ENCODE measurements at regions not wholly inside any gene's neighbourhood (a gene's known extent, or its start where the extent isn't known, plus 50 kb on each side); places are given as distances from the start of the nearest gene placed in this dataset.
"Not testable (repeated sequence)": the region's sequence is repeated elsewhere in the genome, so short reads cannot be mapped to it uniquely, and the experiment has no call there.

DNA sequence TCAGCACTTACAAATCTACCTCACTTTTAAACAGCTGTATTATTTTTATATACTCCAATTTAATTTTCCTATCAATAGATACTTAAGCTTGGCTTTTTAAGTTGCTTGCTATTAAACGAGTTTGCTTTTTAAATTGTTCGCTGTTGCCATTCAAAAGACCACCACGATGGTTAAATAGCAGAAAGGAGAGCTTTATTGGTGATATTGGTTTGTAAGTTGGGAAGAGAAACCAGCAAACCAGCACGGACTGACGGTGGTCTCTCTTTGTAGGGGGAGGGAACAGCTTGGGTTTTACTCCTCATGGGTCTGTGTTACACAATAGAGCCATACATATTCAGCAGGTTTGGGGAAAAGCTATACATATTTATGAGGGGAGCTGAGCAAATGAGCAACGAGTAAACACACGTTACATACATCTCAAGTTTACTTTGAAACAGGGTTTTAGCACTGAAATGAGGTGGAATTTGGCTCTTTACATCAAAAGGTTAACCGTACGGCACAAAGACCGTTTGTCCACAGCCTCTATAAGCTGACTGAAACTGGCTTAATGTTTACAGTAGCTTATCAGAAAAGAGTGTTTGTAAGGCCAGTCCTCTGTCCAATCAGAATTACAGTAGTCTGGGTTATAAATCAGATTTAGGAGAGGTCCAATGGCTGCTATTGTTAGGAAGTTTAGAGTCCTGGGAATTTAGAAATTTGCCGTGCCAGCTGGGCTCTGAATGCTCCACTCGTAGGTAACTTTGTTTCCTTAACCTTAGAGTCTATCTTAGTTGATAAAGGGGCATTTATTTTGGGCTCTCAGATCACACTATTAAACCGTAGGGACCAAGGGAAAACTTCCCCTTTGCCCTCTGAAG is 69.7 kb upstream of the DHRS4 start:
- no peaks in the 10 kb centered on the region for H3K4me1 ChIP-seq (replicated peaks)
- DNase-seq (ENCODE audit: low read depth in 1 of 2, low spot score in 2 of 2) = no peak
- no peaks in the 10 kb centered on the region for H3K36me3 ChIP-seq
- peaks cover 17% of the 10 kb centered on the region; the same call in 1 of the 2 replicates for H3K27me3 ChIP-seq (replicated peaks)
- H3K27ac ChIP-seq = no peak overlapping the region
- no peaks in the 10 kb centered on the region for H3K9me3 ChIP-seq (replicated peaks)
- H3K4me3 ChIP-seq = no peak overlapping the region

- H3K27me3 ChIP-seq (replicated peaks) = peaks cover 12% of the 10 kb centered on the region; the same call in 1 of the 2 replicates
- H3K4me3 ChIP-seq = no peak overlapping the region
- no peaks in the 10 kb centered on the region for H3K9me3 ChIP-seq (replicated peaks)
Measured at GRCh38 chr14:23884541-23884904, 69.0 kb upstream of the DHRS4 start.

GRCh38 chr14:23887536-23887935 is 66.0 kb upstream of the DHRS4 start:
- Histone ChIP-seq H3K9me3 (replicated peaks) (no peaks in the 10 kb centered on the region), H3K27me3 (replicated peaks) (0 out of 2 replicates have a peak, but pooled peaks cover 7% of the 10 kb centered on the region), H3K27ac (no peak overlapping the region), H3K36me3 (no peaks in the 10 kb centered on the region), H3K4me1 (replicated peaks) (no peaks in the 10 kb centered on the region), H3K4me3 (no peak overlapping the region)
- no peak for DNase-seq (ENCODE audit: low read depth in 1 of 2, low spot score in 2 of 2)

More at GRCh38 chr14:23884541-23884904, 69.0 kb upstream of the DHRS4 start:
- H3K4me1 ChIP-seq (replicated peaks) = no peaks in the 10 kb centered on the region
- no peaks in the 10 kb centered on the region for H3K36me3 ChIP-seq
- H3K27ac ChIP-seq = no peak overlapping the region
- DNase-seq (ENCODE audit: low read depth in 1 of 2, low spot score in 2 of 2) = no peak

GRCh38 chr14:23891717-23892116 is 61.9 kb upstream of the DHRS4 start:
- not testable (repeated sequence) for H3K4me1 ChIP-seq (replicated peaks); H3K9me3 ChIP-seq (replicated peaks); H3K27ac ChIP-seq; H3K4me3 ChIP-seq; H3K36me3 ChIP-seq; DNase-seq (ENCODE audit: low read depth in 1 of 2, low spot score in 2 of 2); H3K27me3 ChIP-seq (replicated peaks)

- H3K4me1 ChIP-seq (replicated peaks); DNase-seq (ENCODE audit: low read depth in 1 of 2, low spot score in 2 of 2); H3K36me3 ChIP-seq; H3K27me3 ChIP-seq (replicated peaks); H3K27ac ChIP-seq; H3K9me3 ChIP-seq (replicated peaks); H3K4me3 ChIP-seq: not testable (repeated sequence)
Measured at GRCh38 chr14:23892289-23892688, 61.3 kb upstream of the DHRS4 start.

- no peak for DNase-seq (ENCODE audit: low read depth in 1 of 2, low spot score in 2 of 2)
- H3K36me3 ChIP-seq = no peaks in the 10 kb centered on the region
- no peaks in the 10 kb centered on the region for H3K9me3 ChIP-seq (replicated peaks)
- H3K27me3 ChIP-seq (replicated peaks) = peaks cover 6% of the 10 kb centered on the region
- no peak overlapping the region for H3K4me3 ChIP-seq
- H3K27ac ChIP-seq = no peak overlapping the region
- H3K4me1 ChIP-seq (replicated peaks) = no peaks in the 10 kb centered on the region
Measured at GRCh38 chr14:23894362-23895052, 59.1 kb upstream of the DHRS4 start.

- no peak for DNase-seq (ENCODE audit: low read depth in 1 of 2, low spot score in 2 of 2)
- Histone ChIP-seq H3K27me3 (replicated peaks) (peaks cover 10% of the 10 kb centered on the region), H3K36me3 (no peaks in the 10 kb centered on the region), H3K4me1 (replicated peaks) (no peaks in the 10 kb centered on the region), H3K27ac (no peak overlapping the region), H3K9me3 (replicated peaks) (no peaks in the 10 kb centered on the region), H3K4me3 (no peak overlapping the region)
Measured at GRCh38 chr14:23895053-23895419, 58.5 kb upstream of the DHRS4 start.

DNA sequence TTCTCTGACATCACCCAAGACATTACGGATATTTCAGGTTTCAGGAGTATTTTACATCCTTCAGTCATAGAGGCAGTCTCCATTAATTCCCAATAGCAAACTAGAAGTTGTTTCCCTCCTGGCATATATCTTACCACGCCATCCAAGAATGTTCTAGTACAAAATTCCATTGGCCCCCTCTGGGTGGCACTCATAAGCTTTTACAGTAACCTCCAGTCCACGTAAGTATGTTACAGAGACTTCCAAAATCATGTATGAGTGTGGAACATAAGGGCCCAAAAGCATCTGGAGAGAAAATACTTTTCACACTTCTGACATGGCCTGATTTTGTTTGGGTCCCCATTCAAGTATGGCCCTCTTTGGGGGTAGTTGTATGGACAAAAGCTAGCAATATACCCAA is 58.1 kb upstream of the DHRS4 start:
- no peaks in the 10 kb centered on the region for H3K36me3 ChIP-seq
- no peaks in the 10 kb centered on the region for H3K4me1 ChIP-seq (replicated peaks)
- H3K9me3 ChIP-seq (replicated peaks) = no peaks in the 10 kb centered on the region
- H3K4me3 ChIP-seq = no peak overlapping the region
- DNase-seq (ENCODE audit: low read depth in 1 of 2, low spot score in 2 of 2) = no peak
- no peak overlapping the region for H3K27ac ChIP-seq
- H3K27me3 ChIP-seq (replicated peaks) = peaks cover 10% of the 10 kb centered on the region

GRCh38 chr14:23896609-23897153 is 56.9 kb upstream of the DHRS4 start:
- Histone ChIP-seq H3K27me3 (replicated peaks) (peaks cover 14% of the 10 kb centered on the region), H3K9me3 (replicated peaks) (no peaks in the 10 kb centered on the region), H3K4me1 (replicated peaks) (no peaks in the 10 kb centered on the region), H3K4me3 (no peak overlapping the region), H3K36me3 (no peaks in the 10 kb centered on the region), H3K27ac (no peak overlapping the region)
- no peak for DNase-seq (ENCODE audit: low read depth in 1 of 2, low spot score in 2 of 2)

- not testable (repeated sequence) for H3K9me3 ChIP-seq (replicated peaks); H3K27ac ChIP-seq; H3K36me3 ChIP-seq; H3K4me1 ChIP-seq (replicated peaks); H3K4me3 ChIP-seq; DNase-seq (ENCODE audit: low read depth in 1 of 2, low spot score in 2 of 2)
- H3K27me3 ChIP-seq (replicated peaks) = peaks cover 14% of the 10 kb centered on the region
Measured at GRCh38 chr14:23897291-23897690, 56.3 kb upstream of the DHRS4 start.

- not testable (repeated sequence) for H3K4me1 ChIP-seq (replicated peaks); H3K36me3 ChIP-seq; DNase-seq (ENCODE audit: low read depth in 1 of 2, low spot score in 2 of 2); H3K9me3 ChIP-seq (replicated peaks); H3K4me3 ChIP-seq; H3K27ac ChIP-seq
- peaks cover 14% of the 10 kb centered on the region for H3K27me3 ChIP-seq (replicated peaks)
Measured at GRCh38 chr14:23898359-23898758, 55.2 kb upstream of the DHRS4 start.

- peaks cover 14% of the 10 kb centered on the region for H3K27me3 ChIP-seq (replicated peaks)
- no peaks in the 10 kb centered on the region for H3K9me3 ChIP-seq (replicated peaks)
- no peak for DNase-seq (ENCODE audit: low read depth in 1 of 2, low spot score in 2 of 2)
- no peaks in the 10 kb centered on the region for H3K36me3 ChIP-seq
- no peak overlapping the region for H3K4me3 ChIP-seq
- H3K27ac ChIP-seq = no peak overlapping the region
- no peaks in the 10 kb centered on the region for H3K4me1 ChIP-seq (replicated peaks)
Measured at GRCh38 chr14:23899788-23900187, 53.8 kb upstream of the DHRS4 start.

DNA sequence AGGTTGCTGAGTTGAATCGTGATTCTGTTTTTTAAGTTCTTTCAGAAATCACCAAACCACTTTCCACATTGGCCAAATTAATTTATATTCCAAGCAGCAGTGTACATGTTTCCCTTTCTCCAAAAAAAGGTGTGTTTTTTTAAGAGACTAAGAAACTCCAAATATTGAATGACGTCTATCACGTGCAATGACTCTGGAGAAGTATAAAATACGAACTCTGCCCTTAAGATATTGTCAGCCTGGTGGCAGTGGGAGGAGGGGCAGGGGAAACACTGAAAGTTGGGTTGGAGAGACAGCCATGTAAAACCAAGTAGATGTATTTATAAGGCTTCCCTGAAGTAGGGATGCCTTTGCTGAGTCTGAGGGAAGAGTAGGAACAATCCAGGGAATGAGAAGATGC is 50.1 kb upstream of the DHRS4 start:
- Histone ChIP-seq H3K4me3 (no peak overlapping the region), H3K36me3 (no peaks in the 10 kb centered on the region), H3K27me3 (replicated peaks) (peaks cover 11% of the 10 kb centered on the region; the same call in 1 of the 2 replicates), H3K4me1 (replicated peaks) (no peaks in the 10 kb centered on the region), H3K27ac (no peak overlapping the region), H3K9me3 (replicated peaks) (no peaks in the 10 kb centered on the region; the same call in 1 of the 2 replicates)
- DNase-seq (ENCODE audit: low read depth in 1 of 2, low spot score in 2 of 2) = no peak
